Vagina (tissue), 2 donors: ENCODE measurements at regions not wholly inside any gene's neighbourhood (a gene's known extent, or its start where the extent isn't known, plus 50 kb on each side); places are given as distances from the start of the nearest gene placed in this dataset.
"Not testable (repeated sequence)": the region's sequence is repeated elsewhere in the genome, so short reads cannot be mapped to it uniquely, and the experiment has no call there.

Experiments
- CTCF ChIP-seq, 3 experiments: fragments of 450-650 bp in 2 of 3; fragments of 200-600 bp in 1 of 3; sonication (generic) in 1 of 3; IDR thresholded peaks; one replicate each; pipeline ENCODE4 v1.5.1; 2017 to 2019; ENCODE audit warnings: antibody characterized with exemption in 3 of 3, mild to moderate bottlenecking in 2 of 3, moderate library complexity in 2 of 3
- POLR2A ChIP-seq, 2 donors: fragments of 450-650 bp; IDR thresholded peaks; one replicate each; pipeline ENCODE4 v1.6.1; 2017; ENCODE audit warnings: antibody characterized with exemption in 2 of 2, mild to moderate bottlenecking in 2 of 2, moderate library complexity in 2 of 2

- not testable (repeated sequence) for TF ChIP-seq POLR2A, CTCF (IDR thresholded peaks at IDR 0.05)
These were observed 212.3 kb upstream of the LRRC61 start for GRCh38 chr7:150110882-150111281.
